Right atrium auricular region (tissue), 2 donors: ENCODE measurements at regions not wholly inside any gene's neighbourhood (a gene's known extent, or its start where the extent isn't known, plus 50 kb on each side); places are given as distances from the start of the nearest gene placed in this dataset.

Source experiments
- DNase-seq: peaks from one replicate; pipeline ENCODE4 v3.0.0-alpha.2; 2019; ENCODE audit warnings: low spot score
- H3K27ac ChIP-seq, 2 donors: fragments of 200-600 bp; sonication (generic); 1 replicate in 1 of 2; 2 replicates in 1 of 2; pipeline ENCODE4 v1.5.1; 2016 to 2019
- H3K27me3 ChIP-seq, 2 donors: fragments of 200-600 bp; sonication (generic); one replicate each; pipeline versions ENCODE4 v1.5.1 to v1.6.0; 2017 to 2019
- H3K36me3 ChIP-seq: fragments of 200-600 bp; sonication (generic); one replicate; pipeline ENCODE4 v1.5.1; 2016
- H3K4me1 ChIP-seq, 2 donors: fragments of 200-600 bp; sonication (generic); one replicate each; pipeline versions ENCODE4 v1.5.1 to v1.6.0; 2017 to 2019
- H3K4me3 ChIP-seq, 2 donors: fragments of 200-600 bp; sonication (generic); 1 replicate in 1 of 2; 2 replicates in 1 of 2; pipeline ENCODE4 v1.5.1; 2017 to 2019; ENCODE audit warnings: mild to moderate bottlenecking in 1 of 2, moderate library complexity in 1 of 2
- H3K9me3 ChIP-seq, 2 donors: fragments of 200-600 bp; sonication (generic); one replicate each; pipeline ENCODE4 v1.5.1; 2019
- TF ChIP-seq, protein P1 (sequence below), 2 donors: fragments of 200-600 bp; sonication (generic); IDR thresholded peaks; one replicate each; pipeline ENCODE4 v1.5.1; 2019; ENCODE audit warnings: antibody characterized with exemption in 2 of 2

DNA sequence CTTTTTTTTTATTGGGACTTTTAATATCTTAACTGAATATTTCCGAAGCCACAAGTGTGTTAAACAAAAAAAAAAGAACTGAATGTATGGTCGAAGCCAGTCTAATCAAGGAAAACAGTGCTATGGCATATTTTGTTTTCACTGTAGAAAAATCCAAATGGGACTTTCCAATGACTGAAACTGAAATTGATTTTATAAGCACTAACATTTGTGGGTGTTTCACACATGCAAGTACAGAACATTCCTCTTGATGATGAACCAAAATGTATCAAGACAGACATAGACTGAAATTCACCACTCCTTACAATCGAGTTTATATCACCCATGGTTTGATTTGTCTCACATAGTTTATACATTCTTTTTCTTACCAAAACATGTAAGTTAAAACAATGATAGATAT is 1026.8 kb downstream of the CDH18 start:
- Histone ChIP-seq H3K27me3 (no peaks in the 10 kb centered on the region), H3K9me3 (no peaks in the 10 kb centered on the region), H3K36me3 (no peaks in the 10 kb centered on the region), H3K4me3 (no peak overlapping the region), H3K4me1 (no peaks in the 10 kb centered on the region), H3K27ac (no peak overlapping the region)
- TF ChIP-seq, protein P1, sequence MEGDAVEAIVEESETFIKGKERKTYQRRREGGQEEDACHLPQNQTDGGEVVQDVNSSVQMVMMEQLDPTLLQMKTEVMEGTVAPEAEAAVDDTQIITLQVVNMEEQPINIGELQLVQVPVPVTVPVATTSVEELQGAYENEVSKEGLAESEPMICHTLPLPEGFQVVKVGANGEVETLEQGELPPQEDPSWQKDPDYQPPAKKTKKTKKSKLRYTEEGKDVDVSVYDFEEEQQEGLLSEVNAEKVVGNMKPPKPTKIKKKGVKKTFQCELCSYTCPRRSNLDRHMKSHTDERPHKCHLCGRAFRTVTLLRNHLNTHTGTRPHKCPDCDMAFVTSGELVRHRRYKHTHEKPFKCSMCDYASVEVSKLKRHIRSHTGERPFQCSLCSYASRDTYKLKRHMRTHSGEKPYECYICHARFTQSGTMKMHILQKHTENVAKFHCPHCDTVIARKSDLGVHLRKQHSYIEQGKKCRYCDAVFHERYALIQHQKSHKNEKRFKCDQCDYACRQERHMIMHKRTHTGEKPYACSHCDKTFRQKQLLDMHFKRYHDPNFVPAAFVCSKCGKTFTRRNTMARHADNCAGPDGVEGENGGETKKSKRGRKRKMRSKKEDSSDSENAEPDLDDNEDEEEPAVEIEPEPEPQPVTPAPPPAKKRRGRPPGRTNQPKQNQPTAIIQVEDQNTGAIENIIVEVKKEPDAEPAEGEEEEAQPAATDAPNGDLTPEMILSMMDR (IDR thresholded peaks at IDR 0.05): no peak
- no peak for DNase-seq

DNA sequence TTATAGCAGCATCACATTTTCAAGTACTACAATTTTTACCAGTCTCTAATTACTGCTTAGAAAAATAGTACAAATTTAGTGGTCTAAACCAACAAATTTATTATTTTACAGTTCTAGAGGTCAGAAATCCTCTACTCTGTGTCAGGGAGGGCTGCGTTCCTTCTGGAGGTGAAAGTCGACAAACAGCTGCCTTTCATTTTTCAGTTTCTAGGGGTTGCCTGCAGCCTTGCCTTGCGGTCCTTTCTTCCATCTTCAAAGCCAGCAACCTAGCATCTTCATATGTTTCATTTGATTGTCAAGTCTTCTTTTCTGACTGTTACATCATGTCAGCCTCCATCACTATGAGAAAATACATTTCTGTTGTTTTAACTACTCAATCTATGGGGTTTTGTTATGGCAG is 1022.1 kb downstream of the CDH18 start:
- no peak for DNase-seq
- TF ChIP-seq, protein P1 (IDR thresholded peaks at IDR 0.05): no peak
- Histone ChIP-seq H3K4me1 (no peaks in the 10 kb centered on the region), H3K27me3 (no peaks in the 10 kb centered on the region), H3K4me3 (no peak overlapping the region), H3K9me3 (no peaks in the 10 kb centered on the region), H3K36me3 (no peaks in the 10 kb centered on the region), H3K27ac (no peak overlapping the region)

DNA sequence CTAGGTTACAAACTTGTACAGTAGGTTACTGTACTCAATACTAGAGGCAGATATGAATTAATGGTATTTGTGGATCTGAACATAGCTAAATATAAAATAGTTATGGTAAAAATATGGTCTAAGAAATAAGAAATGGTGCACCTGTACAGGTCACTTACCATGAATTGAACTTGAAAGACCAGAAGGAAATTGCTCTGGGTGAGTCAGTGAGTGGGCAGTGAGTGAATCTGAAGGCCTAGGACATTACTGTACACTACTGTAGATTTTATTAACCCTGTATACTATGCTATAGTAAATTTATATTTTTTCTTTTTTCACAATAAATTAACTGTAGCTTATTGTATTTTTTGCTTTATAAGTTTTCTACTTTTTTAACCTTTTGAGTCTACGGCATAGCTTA is 1020.4 kb downstream of the CDH18 start:
- TF ChIP-seq, protein P1 (IDR thresholded peaks at IDR 0.05): no peak
- DNase-seq: no peak
- Histone ChIP-seq H3K4me3 (no peak overlapping the region), H3K27ac (no peak overlapping the region), H3K36me3 (no peaks in the 10 kb centered on the region), H3K9me3 (no peaks in the 10 kb centered on the region), H3K27me3 (no peaks in the 10 kb centered on the region), H3K4me1 (no peaks in the 10 kb centered on the region)

DNA sequence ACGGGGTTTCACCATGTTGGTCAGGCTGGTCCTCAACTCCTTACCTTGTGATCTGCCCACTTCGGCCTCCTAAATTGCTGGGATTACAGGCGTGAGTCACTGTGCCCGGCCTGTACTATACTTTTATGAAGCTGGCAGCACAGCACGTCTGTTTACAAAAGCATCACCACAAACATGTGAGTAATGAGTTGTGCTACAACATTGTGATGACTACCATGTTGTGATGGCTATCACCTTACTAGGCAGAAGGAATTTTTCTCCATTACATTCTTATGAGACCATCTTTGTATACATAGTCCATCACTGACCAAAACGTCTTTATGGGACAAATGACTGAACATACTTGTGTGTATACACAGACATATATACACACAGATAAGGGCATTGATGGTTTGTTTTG is 1019.0 kb downstream of the CDH18 start:
- Histone ChIP-seq H3K27me3 (no peaks in the 10 kb centered on the region), H3K4me3 (no peak overlapping the region), H3K9me3 (no peaks in the 10 kb centered on the region), H3K36me3 (no peaks in the 10 kb centered on the region), H3K27ac (no peak overlapping the region), H3K4me1 (no peaks in the 10 kb centered on the region)
- TF ChIP-seq, protein P1 (IDR thresholded peaks at IDR 0.05): no peak
- DNase-seq: no peak

DNA sequence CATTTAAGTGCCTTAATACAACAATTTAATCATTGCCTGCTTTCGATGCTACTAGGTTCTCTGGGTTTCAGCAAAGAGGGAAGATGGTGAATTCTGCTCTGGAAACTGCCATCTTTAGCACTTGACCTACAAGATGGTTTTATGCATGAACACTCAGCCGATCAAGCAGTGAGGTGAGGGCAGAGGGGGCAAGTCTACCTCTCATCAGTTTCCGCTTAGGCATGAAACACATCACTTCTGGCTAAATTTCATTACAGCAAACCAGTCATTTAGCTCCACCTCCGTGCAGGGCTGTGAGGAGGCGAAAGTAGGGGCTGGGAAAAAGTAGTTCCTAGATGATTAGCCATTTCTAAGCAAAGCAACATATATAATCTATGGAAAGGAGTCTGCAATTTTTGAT is 1018.0 kb downstream of the CDH18 start:
- H3K4me3 ChIP-seq: no peak overlapping the region
- no peaks in the 10 kb centered on the region for H3K36me3 ChIP-seq
- no peak overlapping the region for H3K27ac ChIP-seq
- H3K4me1 ChIP-seq: no peaks in the 10 kb centered on the region
- H3K9me3 ChIP-seq: no peaks in the 10 kb centered on the region
- DNase-seq: no peak
- TF ChIP-seq, protein P1 (IDR thresholded peaks at IDR 0.05): no peak
- H3K27me3 ChIP-seq: no peaks in the 10 kb centered on the region

- TF ChIP-seq, protein P1 (IDR thresholded peaks at IDR 0.05): no peak
- no peak overlapping the region for H3K4me3 ChIP-seq
- no peaks in the 10 kb centered on the region for H3K9me3 ChIP-seq
- no peaks in the 10 kb centered on the region for H3K36me3 ChIP-seq
- no peak for DNase-seq
- H3K27ac ChIP-seq: no peak overlapping the region
- no peaks in the 10 kb centered on the region for H3K4me1 ChIP-seq
- no peaks in the 10 kb centered on the region for H3K27me3 ChIP-seq
Observed at GRCh38 chr5:18972177-18972576, 1015.8 kb downstream of the CDH18 start.
